ENCODE measurements at regions not wholly inside any gene's neighbourhood (a gene's known extent, or its start where the extent isn't known, plus 50 kb on each side); places are given as distances from the start of the nearest gene placed in this dataset.

GRCh38 chr4:67014592-67014991, 530.7 kb downstream of the CENPC start:
- no peak overlapping the region for H3K4me3 ChIP-seq
- no peaks in the 10 kb centered on the region for H3K9me3 ChIP-seq (ENCODE audit: low read depth)
- no peak overlapping the region for H3K27ac ChIP-seq
- no peaks in the 10 kb centered on the region for H3K36me3 ChIP-seq
- no peaks in the 10 kb centered on the region for H3K4me1 ChIP-seq (ENCODE audit: low read depth)
- DNase-seq (ENCODE audit: low read depth in 1 of 2, low spot score in 1 of 2) = no peak
- H3K27me3 ChIP-seq = no peaks in the 10 kb centered on the region
- TF ChIP-seq CTCF (IDR thresholded peaks at IDR 0.05; ENCODE audit: low read depth, low read length) = no peak

GRCh38 chr4:67006791-67007190, 538.5 kb downstream of the CENPC start:
- no peak overlapping the region for H3K27ac ChIP-seq
- H3K4me1 ChIP-seq (ENCODE audit: low read depth) = no peaks in the 10 kb centered on the region
- H3K4me3 ChIP-seq = no peak overlapping the region
- H3K36me3 ChIP-seq = no peaks in the 10 kb centered on the region
- DNase-seq (ENCODE audit: low read depth in 1 of 2, low spot score in 1 of 2) = no peak
- no peak for TF ChIP-seq CTCF (IDR thresholded peaks at IDR 0.05; ENCODE audit: low read depth, low read length)
- no peaks in the 10 kb centered on the region for H3K9me3 ChIP-seq (ENCODE audit: low read depth)
- no peaks in the 10 kb centered on the region for H3K27me3 ChIP-seq

GRCh38 chr4:66991521-66991920, 553.8 kb downstream of the CENPC start:
- Histone ChIP-seq H3K4me1 (ENCODE audit: low read depth) (no peaks in the 10 kb centered on the region), H3K9me3 (ENCODE audit: low read depth) (no peaks in the 10 kb centered on the region), H3K27me3 (no peaks in the 10 kb centered on the region), H3K27ac (no peak overlapping the region), H3K36me3 (no peaks in the 10 kb centered on the region), H3K4me3 (no peak overlapping the region)
- no peak for TF ChIP-seq CTCF (IDR thresholded peaks at IDR 0.05; ENCODE audit: low read depth, low read length)
- peak in 1 of 2 donors; percentile 1 for DNase-seq (ENCODE audit: low read depth in 1 of 2, low spot score in 1 of 2)

- Histone ChIP-seq H3K27ac (no peak overlapping the region), H3K4me1 (ENCODE audit: low read depth) (no peaks in the 10 kb centered on the region), H3K4me3 (no peak overlapping the region), H3K9me3 (ENCODE audit: low read depth) (no peaks in the 10 kb centered on the region), H3K36me3 (no peaks in the 10 kb centered on the region), H3K27me3 (no peaks in the 10 kb centered on the region)
- DNase-seq (ENCODE audit: low read depth in 1 of 2, low spot score in 1 of 2) = no peak
- no peak for TF ChIP-seq CTCF (IDR thresholded peaks at IDR 0.05; ENCODE audit: low read depth, low read length)
Measured at GRCh38 chr4:66974665-66975064, 570.6 kb downstream of the CENPC start.

- no peak for TF ChIP-seq CTCF (IDR thresholded peaks at IDR 0.05; ENCODE audit: low read depth, low read length)
- DNase-seq (ENCODE audit: low read depth in 1 of 2, low spot score in 1 of 2) = no peak
- H3K36me3 ChIP-seq = no peaks in the 10 kb centered on the region
- H3K9me3 ChIP-seq (ENCODE audit: low read depth) = no peaks in the 10 kb centered on the region
- H3K27ac ChIP-seq = no peak overlapping the region
- no peaks in the 10 kb centered on the region for H3K27me3 ChIP-seq
- no peak overlapping the region for H3K4me3 ChIP-seq
- H3K4me1 ChIP-seq (ENCODE audit: low read depth) = no peaks in the 10 kb centered on the region
Measured at GRCh38 chr4:66972087-66972486, 573.2 kb downstream of the CENPC start.

GRCh38 chr4:66964467-66964866, 580.8 kb downstream of the CENPC start:
- H3K27ac ChIP-seq = no peak overlapping the region

More at GRCh38 chr4:66964467-66964866, 580.8 kb downstream of the CENPC start:
- no peaks in the 10 kb centered on the region for H3K9me3 ChIP-seq (ENCODE audit: low read depth)
- H3K36me3 ChIP-seq = no peaks in the 10 kb centered on the region
- TF ChIP-seq CTCF (IDR thresholded peaks at IDR 0.05; ENCODE audit: low read depth, low read length) = no peak
- DNase-seq (ENCODE audit: low read depth in 1 of 2, low spot score in 1 of 2) = no peak
- H3K4me3 ChIP-seq = no peak overlapping the region
- no peaks in the 10 kb centered on the region for H3K27me3 ChIP-seq
- H3K4me1 ChIP-seq (ENCODE audit: low read depth) = peaks cover 5% of the 10 kb centered on the region
